Mammary epithelial cell (primary cell): ENCODE measurements at regions not wholly inside any gene's neighbourhood (a gene's known extent, or its start where the extent isn't known, plus 50 kb on each side); places are given as distances from the start of the nearest gene placed in this dataset.

Source experiments
- EZH2 ChIP-seq: IDR thresholded peaks from 2 replicates; pipeline ENCODE4 v1.6.1; 2012; ENCODE audit warnings: low read length, inconsistent platforms, borderline replicate concordance
- TF ChIP-seq, protein P1 (sequence below), 2 donors: IDR thresholded peaks in 1 of 2; conservative IDR thresholded peaks in 1 of 2; 2 replicates each; pipeline ENCODE4 v1.5.1; 2011 to 2012; ENCODE audit warnings: inconsistent platforms in 2 of 2, low read length in 2 of 2, mild to moderate bottlenecking in 2 of 2, control low read depth in 1 of 2, low read depth in 1 of 2; ENCODE audit not compliant: insufficient read depth in 1 of 2; ENCODE audit errors: extremely low read depth in 1 of 2

GRCh38 chr13:68984688-68985319 is 1122.8 kb upstream of the ATXN8OS start:
- TF ChIP-seq, protein P1, sequence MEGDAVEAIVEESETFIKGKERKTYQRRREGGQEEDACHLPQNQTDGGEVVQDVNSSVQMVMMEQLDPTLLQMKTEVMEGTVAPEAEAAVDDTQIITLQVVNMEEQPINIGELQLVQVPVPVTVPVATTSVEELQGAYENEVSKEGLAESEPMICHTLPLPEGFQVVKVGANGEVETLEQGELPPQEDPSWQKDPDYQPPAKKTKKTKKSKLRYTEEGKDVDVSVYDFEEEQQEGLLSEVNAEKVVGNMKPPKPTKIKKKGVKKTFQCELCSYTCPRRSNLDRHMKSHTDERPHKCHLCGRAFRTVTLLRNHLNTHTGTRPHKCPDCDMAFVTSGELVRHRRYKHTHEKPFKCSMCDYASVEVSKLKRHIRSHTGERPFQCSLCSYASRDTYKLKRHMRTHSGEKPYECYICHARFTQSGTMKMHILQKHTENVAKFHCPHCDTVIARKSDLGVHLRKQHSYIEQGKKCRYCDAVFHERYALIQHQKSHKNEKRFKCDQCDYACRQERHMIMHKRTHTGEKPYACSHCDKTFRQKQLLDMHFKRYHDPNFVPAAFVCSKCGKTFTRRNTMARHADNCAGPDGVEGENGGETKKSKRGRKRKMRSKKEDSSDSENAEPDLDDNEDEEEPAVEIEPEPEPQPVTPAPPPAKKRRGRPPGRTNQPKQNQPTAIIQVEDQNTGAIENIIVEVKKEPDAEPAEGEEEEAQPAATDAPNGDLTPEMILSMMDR (conservative IDR thresholded peaks at IDR 0.05 in 1 of 2, IDR thresholded peaks at IDR 0.05 in 1 of 2; ENCODE audit: extremely low read depth in 1 of 2, insufficient read depth in 1 of 2, low read depth in 1 of 2, low read length in 2 of 2): no peak
- no peak for TF ChIP-seq EZH2
